SK-MEL-5 (cell line): ENCODE measurements at regions not wholly inside any gene's neighbourhood (a gene's known extent, or its start where the extent isn't known, plus 50 kb on each side); places are given as distances from the start of the nearest gene placed in this dataset.
"Not testable (repeated sequence)": the region's sequence is repeated elsewhere in the genome, so short reads cannot be mapped to it uniquely, and the experiment has no call there.

Experiments used
- DNase-seq: peaks from one replicate; pipeline ENCODE4 v3.0.0-alpha.2; 2016; ENCODE audit warnings: low read depth, low spot score
- in situ Hi-C: cut with HindIII; loops from 2 replicates; pipeline ENCODE4 v1.10.0; 2016; ENCODE audit warnings: low sequenced_read_pairs, high pct_unique_total_duplicates, low pct_unique_long_range_greater_than_20kb

DNA sequence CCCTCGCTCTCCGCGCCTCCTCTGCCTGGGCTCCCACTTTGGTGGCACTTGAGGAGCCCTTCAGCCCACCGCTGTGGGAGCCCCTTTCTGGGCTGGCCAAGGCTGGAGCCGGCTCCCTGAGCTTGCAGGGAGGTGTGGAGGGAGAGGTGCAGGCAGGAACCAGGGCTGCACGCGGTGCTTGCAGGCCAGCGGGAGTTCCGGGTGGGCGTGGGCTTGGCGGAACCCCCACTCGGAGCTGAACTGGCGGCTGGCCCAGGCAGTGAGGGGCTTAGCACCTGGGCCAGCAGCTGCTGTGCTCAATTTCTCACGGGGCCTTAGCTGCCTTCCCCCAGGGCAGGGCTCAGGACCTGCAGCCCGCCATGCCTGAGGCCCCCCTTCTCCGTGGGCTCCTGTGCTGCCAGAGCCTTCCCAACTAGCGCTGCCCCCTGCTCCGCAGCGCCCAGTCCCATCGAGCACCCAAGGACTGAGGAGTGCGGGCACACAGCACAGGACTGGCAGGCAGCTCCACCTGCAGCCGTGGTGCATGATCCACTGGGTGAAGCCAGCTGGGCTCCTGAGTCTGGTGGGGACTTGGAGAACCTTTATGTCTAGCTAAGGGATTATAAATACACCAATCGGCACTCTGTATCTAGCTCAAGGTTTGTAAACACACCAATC is 200.2 kb upstream of the RIMS1 start:
- DNase-seq, in situ Hi-C loops: not testable (repeated sequence)

DNA sequence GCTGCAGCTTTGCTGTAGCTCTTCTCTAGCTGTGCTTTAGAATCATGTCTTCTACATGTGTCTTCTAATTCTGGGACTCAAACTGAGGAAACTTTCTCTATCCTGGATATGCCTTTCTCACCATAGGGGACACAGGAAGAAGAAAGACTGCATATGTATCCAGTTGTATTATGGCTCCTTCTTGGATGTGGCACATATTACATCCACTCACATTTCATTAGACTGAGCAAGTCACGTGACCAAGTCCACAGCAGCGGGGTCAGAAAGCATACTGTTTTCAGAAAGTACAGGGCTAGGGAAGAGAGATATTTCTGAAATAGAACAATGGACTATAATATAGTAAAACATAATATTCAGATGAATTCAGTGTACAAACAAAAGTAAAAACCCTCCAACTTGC is 187.6 kb upstream of the RIMS1 start:
- no peak for DNase-seq
- in situ Hi-C loops: no loop called here

DNA sequence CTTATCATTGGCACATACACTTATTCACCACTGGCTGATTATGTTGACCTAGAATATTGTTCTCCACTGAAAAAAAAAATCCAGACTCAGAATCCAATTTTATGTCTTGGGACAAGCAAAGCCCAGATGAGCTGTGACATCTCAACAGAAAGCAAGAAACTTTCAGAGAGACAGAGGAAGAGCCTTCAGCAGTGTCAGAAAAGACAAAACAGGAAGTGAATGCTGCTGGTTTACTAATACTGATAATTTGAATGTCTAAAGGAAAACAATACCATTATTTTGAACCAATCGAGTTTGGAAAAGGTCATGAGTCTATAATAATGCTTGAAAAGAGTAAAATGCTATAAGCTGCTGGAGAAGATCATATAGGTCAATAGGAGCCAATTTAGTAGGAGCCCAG is 179.8 kb upstream of the RIMS1 start:
- in situ Hi-C loops: no loop called here
- DNase-seq: no peak

DNA sequence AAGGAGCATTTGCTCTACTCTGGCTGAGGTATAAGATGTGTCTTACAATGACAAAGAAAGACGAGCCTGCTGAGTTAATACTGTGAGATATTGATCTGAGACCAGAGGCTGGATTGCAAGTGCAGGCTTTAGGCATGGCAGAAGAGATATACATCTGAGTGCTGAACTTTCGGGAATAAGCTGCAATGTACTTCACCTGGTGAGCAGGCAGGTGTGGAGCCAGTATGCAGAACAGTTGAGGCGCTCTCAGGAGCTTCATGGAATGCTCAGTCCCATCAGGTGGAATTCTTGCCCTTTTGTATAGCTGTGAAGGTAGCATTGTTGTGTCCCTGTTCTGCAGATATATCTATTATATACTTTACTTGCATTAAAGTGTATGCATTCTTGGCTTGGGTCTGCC is 179.3 kb upstream of the RIMS1 start:
- in situ Hi-C loops: no loop called here
- DNase-seq: no peak

DNA sequence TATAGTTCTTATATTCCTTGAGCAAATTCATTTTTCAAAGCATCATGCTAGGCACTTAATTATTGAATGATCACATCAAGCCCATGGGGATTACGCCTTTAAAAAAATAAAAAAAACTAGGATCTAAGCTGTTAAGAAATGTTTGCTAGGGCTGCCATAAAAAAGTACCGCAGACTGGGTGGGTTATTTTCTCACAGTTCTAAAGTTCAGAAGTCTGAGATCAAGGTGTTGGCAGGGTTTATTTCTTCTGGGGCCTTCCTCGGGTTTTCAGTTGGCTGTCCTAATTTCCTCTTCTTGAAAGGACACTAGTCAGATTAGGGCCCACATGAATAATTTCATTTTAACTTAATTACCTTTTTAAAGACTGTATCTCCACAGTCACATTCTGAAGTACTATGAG is 165.6 kb upstream of the RIMS1 start:
- no peak for DNase-seq
- in situ Hi-C loops: no loop called here

DNA sequence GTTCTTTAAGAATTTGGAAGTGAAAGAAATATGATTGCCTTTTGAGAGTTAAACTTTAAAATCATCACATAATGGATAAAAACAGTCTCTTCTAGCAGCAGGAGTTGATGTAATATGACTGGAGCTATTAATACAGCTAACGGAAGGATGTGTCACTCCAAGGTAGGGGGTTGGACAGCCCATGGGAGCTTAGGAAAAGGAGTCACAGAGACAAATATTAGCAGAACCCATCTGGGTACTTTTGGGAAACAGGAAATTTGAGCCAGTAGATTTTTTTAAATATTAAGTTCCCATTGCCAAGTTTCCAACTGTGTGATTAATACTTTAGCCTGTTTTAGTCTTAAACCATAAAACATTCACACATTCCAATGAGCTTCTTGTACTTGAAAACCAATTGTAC is 164.7 kb upstream of the RIMS1 start:
- no peak for DNase-seq
- in situ Hi-C loops: no loop called here

DNA sequence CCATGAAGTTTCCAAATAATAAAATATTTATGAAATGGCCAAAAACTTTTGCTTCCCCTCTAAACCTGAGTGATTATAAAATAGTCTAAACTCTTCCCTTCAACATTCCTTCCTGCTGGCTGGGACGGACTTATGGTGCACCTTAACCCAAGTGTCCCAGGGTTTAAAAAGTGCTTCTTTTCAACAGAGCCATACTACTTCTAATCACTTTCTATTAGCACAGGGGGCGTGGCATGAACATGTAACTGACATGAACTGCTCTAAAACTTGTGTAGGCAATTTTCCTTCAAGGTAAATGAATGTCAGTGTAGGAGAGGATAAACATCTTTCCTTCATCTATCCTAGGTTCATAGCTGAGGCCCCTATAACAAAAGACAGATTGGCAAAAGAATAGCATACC is 163.6 kb upstream of the RIMS1 start:
- DNase-seq: no peak
- in situ Hi-C loops: no loop called here

DNA sequence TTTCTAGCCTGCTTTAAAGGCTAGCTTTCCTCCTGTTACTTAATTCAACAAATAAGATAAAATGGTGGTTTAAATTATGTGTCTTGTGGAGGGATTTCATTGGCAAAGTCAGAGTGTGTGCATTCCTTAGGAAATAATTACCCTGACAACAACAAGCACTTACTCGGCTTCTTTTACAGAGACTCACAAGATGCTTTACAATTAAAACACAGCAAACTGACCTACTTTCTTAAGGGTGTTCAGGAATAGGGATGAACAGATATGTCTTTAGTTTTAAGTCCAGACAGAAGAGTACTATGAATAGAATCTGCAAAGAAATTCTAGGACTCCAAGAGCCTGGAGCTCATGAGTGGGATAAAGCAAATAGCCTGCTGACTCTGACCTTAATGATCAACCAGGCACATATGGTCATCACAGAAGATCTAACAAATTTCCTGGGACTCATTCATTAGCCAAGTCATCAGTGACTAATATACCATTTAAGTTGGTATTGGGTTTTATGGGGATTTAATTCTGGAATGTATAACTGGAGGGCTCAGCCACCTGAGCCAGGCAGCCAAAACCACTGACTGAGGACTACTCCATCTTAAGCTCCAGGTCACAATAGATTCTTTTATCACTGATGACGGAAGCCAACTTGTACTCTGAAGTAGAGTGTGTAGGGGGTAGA is 161.8 kb upstream of the RIMS1 start:
- no peak for DNase-seq
- in situ Hi-C loops: no loop called here

DNA sequence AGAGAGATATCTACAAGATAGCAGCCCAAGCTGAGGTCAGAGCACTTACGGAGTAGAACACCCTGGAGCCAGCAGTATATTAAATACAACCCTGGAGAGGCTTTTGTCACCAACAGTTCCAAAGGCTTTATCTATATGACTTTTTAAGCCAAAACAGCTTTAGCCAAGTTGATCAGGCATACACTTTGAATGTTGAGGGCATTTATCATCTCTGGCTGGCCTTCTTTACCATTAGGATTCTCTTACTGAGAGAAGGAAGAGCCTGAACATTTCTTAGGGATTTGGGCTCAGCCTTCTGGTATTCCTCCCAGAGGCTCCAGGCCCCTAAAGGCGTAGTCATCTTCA is 161.3 kb upstream of the RIMS1 start:
- no peak for DNase-seq
- in situ Hi-C loops: no loop called here

DNA sequence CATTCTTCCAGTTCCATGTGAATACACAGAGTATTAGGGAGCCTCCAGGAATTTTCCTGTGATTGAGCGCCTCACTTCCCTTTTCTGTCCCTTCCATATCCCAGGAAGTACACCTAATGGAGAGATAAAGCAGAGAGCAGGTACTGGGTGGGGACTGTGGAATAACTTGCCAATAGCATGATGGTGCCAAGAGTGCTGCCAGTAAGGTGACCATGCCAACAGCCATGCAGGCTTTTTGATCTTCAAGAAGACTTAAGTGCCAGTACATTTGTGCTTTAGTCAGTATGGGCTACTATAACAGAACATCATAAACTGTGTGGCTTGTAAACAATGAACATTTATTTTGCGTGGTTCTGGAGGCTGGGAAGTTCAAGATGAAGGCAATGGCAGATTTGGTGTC is 160.2 kb upstream of the RIMS1 start:
- in situ Hi-C loops: no loop called here

DNA sequence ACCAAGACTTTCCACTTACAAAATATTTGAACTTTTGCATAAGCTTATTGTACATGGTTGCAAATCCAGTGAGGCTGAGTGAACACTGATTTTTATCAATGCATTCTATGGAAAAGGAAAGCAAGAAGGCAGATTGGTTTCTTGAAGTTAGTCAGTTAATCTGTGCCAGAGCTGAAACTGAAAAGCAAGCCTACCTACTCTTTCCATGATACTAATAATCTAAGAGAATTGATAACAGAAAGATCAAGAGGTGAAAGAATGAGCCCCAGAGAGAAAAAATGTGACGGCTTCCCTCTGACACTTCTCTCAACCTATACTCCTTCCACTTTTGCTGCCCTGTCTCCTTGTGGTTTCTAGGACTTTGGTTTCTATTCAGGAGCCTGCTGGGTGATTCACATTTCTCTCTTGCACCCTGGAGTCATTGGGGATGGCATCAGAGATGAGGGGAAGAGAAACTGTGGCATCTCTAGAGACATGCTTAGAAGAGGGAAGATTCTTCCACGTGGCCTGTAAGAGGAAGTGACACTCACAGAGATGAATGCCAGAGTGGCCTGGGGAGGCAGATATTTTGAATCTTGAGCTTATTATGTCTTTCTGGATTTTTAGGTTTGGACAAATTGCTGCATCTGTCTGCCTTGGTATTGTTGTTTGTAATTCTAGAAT is 158.6 kb upstream of the RIMS1 start:
- in situ Hi-C loops: no loop called here
- no peak for DNase-seq

More for the DNA sequence above, 160.2 kb upstream of the RIMS1 start:
- DNase-seq: no peak

DNA sequence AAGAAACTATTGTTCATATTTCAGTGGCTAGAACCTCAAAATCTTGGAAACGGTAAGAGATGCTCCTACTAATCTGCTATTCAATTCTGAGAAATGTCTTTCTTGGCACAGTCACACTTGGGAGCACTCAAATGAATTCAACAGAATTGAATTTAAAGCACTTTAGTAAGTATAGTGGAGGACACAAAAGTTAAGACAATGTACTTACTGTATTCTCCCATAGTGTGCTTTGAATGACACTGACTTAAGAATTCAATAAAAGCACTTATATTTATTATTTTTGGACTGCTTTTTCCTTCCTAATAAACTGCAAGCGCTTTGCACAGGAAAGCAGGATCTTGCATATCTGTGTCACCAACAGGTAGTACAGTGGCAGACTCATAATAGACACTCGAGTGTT is 156.1 kb upstream of the RIMS1 start:
- in situ Hi-C loops: no loop called here
- DNase-seq: no peak

DNA sequence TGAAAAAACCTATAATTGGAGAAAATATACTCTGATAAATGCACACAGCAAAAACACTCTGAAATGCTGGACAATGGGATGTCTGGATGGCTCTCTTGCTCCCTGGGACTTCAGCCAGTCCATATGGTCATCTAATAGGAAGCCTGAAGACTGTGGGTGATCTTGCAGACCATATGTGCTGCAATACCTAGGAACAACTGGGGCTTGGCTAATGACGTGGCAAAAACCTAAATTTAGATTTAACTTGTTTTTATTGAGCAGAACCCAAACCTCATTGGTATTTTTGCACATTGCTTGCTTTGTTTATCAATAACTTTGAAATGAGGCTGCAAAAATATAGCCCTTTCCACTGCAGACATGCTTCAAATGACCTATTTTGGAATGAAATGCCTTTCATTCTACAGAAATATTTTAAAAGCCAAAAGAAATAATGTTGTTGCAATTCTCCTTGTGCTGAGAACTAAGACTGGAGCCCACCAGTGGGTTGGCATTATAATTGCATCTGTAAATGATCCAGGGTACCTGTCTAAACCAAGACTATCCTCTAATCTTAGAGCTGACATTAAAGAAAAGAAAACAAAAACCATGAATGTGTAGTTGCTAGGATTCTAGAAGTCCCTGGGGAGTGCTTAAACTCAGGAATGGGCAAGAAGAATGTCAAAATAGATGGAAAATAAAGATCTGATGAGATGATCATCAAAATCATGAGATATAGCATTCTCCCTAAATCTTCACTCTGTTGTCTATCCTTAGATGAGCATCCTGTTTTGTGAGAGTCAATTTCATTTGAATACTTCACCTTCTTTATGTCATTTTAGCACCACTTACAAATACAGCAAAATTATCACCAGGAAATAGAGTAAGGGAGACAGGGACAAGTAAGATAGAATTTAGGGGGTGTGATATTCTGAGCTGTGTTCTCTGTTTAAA is 152.1 kb upstream of the RIMS1 start:
- in situ Hi-C loops: no loop called here

DNA sequence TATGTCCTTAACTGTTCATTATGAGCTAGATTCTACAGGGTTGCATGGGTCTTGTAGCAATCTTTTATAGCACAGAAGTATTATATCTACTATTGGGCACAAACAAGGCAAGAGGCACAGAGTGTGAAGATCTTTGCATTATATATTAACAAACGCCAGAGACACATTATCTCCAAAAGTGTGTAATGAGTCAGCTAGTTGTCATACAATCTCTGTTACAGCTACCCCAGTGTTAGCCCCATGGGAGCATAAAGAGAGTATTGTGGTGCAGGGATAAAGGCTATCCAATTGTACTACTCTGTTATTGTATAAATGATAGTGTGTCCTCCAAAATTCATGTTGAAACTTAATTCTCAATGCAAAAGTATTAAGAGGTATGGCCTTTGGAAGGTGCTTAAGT is 148.4 kb upstream of the RIMS1 start:
- DNase-seq: no peak
- in situ Hi-C loops: no loop called here

More for the DNA sequence above, 152.1 kb upstream of the RIMS1 start:
- DNase-seq: no peak

DNA sequence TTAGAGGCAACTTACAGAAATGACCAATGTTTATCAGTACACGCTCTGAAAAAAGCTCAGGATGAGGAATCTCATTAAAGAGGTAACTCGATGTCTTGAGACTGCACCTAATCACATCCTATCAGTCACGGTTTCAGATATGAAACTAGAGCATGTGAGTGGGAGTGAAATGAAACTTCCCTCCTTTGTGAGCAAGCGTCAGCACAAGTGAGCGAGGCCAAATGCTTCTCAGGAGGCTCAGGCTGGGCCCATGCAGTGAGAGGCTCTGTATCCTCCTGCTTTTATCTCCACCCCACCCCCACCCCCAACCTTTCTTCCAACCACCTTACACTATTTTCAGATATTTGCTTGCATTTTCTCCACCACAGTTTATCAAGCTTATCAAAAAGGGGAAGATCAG is 140.8 kb upstream of the RIMS1 start:
- in situ Hi-C loops: no loop called here
- DNase-seq: no peak

DNA sequence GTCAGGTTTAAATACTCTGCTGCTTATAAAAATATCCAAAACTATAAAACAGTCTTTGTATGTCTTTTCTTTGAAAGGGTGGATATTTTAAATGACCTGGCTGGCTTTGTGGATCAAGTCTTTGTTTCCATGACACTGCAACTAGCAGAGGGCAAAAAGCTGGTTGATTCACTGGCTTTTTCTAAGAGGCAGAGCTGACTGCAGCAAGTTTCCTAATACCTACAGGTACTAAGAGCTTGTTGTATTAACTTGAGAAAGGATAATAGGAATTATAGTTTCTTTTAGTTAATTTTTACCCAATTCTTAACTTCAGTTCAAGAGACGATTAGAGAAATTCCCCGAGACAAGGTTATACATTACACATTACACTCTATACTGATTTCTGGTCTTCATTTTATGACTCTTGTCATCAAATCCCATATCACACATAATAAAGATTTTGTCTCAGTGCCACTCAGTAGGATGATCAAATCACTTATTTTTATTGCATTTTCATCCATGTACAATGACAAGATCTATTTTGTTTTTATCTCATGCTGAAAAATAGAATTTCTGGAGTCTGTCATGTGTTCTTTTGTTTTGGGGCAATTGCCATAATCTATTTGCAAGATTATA is 120.1 kb upstream of the RIMS1 start:
- in situ Hi-C loops: no loop called here
- DNase-seq: no peak

DNA sequence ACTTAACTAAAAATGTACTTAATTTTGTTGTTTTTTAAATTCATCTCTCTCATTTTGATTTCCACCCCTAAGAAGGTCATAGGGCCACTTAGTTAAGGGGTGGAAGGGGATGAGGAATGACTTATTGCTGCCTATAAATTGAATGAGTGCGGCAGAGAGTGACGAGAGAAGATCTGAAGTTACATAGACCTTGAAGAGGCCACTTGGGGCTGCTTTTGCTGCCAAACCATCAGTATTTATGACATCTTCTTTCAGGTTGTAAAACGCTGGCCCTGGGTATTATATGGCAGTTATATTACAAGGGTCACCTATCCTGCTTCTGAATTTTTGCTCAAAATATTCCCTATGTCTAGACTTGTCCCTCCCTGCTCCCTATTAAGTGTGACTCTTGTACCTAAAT is 119.6 kb upstream of the RIMS1 start:
- in situ Hi-C loops: no loop called here
- no peak for DNase-seq

DNA sequence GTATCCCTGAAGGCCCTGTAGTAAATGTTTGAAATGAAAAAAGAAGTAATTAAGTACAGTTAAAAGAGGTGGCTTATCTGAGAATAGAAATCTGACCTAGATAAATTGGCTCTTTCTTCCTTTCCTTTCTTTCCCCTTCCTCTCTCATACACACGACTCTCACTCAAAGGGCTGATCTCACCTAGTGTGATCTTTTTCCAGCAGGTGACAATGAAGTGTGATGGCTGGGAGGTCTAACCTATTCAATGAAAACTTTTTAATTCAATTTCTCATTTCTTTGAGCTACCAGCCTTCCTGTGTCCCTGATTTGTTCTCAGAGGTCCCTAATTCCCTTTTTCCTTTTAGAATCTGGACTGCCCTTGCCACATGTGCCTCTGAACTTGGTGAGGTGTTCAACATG is 118.0 kb upstream of the RIMS1 start:
- in situ Hi-C loops: no loop called here
- DNase-seq: no peak
